PFSK-1 (cell line): ENCODE measurements at regions not wholly inside any gene's neighbourhood (a gene's known extent, or its start where the extent isn't known, plus 50 kb on each side); places are given as distances from the start of the nearest gene placed in this dataset.

Experiments
- FOXP2 ChIP-seq: optimal IDR thresholded peaks from 2 replicates; pipeline ENCODE3; 2011; ENCODE audit warnings: borderline replicate concordance, control low read depth, inconsistent platforms; ENCODE audit not compliant: insufficient read depth; ENCODE audit errors: extremely low read length, extremely low read depth
- POLR2AphosphoS5 ChIP-seq: IDR thresholded peaks from 2 replicates; pipeline ENCODE4 v1.6.1; 2012; ENCODE audit warnings: low read depth, mild to moderate bottlenecking, control low read depth, low read length, moderate library complexity
- SIN3A ChIP-seq: IDR thresholded peaks from 2 replicates; pipeline ENCODE4 v1.6.1; 2012; ENCODE audit warnings: mild to moderate bottlenecking, low read length, moderate library complexity, borderline replicate concordance; ENCODE audit not compliant: insufficient read depth
- TAF1 ChIP-seq: IDR thresholded peaks from 2 replicates; pipeline ENCODE4 v1.6.1; 2012; ENCODE audit warnings: low read length, control low read depth, borderline replicate concordance; ENCODE audit not compliant: insufficient read depth
- TF ChIP-seq, protein P1 (sequence below), 2 experiments: IDR thresholded peaks; 2 replicates each; pipeline versions ENCODE4 v1.6.1 to v1.8.0; 2011 to 2012; ENCODE audit warnings: low read depth in 2 of 2, low read length in 2 of 2, control low read depth in 1 of 2, inconsistent platforms in 1 of 2, mild to moderate bottlenecking in 1 of 2, moderate library complexity in 1 of 2; ENCODE audit not compliant: insufficient read depth in 1 of 2

DNA sequence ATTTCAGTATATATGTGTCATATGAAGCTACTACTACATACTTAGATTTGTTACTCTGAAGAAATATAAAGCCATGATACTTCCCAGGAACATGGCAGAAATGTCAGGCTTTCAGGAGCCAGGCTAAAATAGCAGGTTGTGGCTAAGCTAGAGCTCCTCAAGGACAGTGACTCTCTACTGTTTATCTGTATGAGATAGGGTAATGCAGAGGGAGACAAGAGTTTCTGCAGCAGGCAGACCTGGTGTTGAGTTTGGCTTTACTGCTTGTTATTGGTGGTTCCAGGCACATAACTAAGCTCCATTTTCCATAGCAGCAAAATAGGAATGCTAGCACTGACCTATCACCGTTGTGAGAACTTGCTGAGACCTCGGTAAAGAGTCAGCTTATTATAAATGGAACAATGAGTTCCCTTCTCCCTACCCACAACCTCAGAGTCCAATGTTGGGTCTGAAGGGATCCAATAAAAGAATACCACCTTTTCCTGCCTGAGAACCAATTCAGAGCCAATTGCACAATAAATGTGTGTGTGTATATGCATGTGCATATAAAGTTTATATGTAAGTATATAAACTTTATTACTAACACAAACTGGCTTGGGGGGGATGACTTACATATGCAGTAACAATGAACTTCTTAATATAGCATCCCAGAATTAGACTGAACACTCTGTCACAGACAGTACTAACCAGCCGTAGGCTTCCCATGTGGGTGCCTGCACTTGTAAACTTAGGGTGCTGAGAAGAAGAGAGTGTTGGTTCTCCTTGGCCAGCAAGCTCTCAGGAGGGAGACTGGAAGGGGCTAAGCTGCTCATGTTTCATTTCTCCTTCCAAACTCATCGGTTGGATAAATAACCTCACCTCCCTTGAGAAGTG lies 51.9 kb upstream of the PAQR3 start:
- TF ChIP-seq SIN3A (no peak), TAF1 (no peak), POLR2AphosphoS5 (no peak), FOXP2 (no peak)
- TF ChIP-seq, protein P1, sequence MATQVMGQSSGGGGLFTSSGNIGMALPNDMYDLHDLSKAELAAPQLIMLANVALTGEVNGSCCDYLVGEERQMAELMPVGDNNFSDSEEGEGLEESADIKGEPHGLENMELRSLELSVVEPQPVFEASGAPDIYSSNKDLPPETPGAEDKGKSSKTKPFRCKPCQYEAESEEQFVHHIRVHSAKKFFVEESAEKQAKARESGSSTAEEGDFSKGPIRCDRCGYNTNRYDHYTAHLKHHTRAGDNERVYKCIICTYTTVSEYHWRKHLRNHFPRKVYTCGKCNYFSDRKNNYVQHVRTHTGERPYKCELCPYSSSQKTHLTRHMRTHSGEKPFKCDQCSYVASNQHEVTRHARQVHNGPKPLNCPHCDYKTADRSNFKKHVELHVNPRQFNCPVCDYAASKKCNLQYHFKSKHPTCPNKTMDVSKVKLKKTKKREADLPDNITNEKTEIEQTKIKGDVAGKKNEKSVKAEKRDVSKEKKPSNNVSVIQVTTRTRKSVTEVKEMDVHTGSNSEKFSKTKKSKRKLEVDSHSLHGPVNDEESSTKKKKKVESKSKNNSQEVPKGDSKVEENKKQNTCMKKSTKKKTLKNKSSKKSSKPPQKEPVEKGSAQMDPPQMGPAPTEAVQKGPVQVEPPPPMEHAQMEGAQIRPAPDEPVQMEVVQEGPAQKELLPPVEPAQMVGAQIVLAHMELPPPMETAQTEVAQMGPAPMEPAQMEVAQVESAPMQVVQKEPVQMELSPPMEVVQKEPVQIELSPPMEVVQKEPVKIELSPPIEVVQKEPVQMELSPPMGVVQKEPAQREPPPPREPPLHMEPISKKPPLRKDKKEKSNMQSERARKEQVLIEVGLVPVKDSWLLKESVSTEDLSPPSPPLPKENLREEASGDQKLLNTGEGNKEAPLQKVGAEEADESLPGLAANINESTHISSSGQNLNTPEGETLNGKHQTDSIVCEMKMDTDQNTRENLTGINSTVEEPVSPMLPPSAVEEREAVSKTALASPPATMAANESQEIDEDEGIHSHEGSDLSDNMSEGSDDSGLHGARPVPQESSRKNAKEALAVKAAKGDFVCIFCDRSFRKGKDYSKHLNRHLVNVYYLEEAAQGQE (IDR thresholded peaks at IDR 0.05; ENCODE audit: insufficient read depth in 1 of 2, low read depth in 2 of 2, low read length in 2 of 2): no peak
